ENCODE measurements at regions not wholly inside any gene's neighbourhood (a gene's known extent, or its start where the extent isn't known, plus 50 kb on each side); places are given as distances from the start of the nearest gene placed in this dataset.

- TF ChIP-seq EZH2phosphoT487 (conservative IDR thresholded peaks at IDR 0.05; ENCODE audit: low read length) (no peak), CTCF (IDR thresholded peaks at IDR 0.05; ENCODE audit: insufficient read depth, low read length, poor library complexity, severe bottlenecking) (no peak)
These were observed 58.2 kb upstream of the PLD5 start for GRCh38 chr1:242582669-242583068.

GRCh38 chr1:242579528-242580235, 55.2 kb upstream of the PLD5 start:
- Histone ChIP-seq H4K20me1 (ENCODE audit: low read depth, low read length) (no peaks in the 10 kb centered on the region), H3K79me2 (ENCODE audit: insufficient read depth, low read length) (no peaks in the 10 kb centered on the region), H3K4me2 (ENCODE audit: low read depth, low read length, poor library complexity, severe bottlenecking) (no peak overlapping the region), H3K4me3 (ENCODE audit: insufficient read depth, low read length, poor library complexity, severe bottlenecking) (no peak overlapping the region), H3K27ac (ENCODE audit: low read depth, low read length) (no peak overlapping the region), H3K36me3 (ENCODE audit: low read length) (no peaks in the 10 kb centered on the region), H3F3A (ENCODE audit: insufficient read depth) (no peaks in the 10 kb centered on the region), H3K9me2 (replicated peaks; ENCODE audit: insufficient read depth, low read length) (no peaks in the 10 kb centered on the region), H3K9me3 (ENCODE audit: insufficient read depth, low read length) (no peaks in the 10 kb centered on the region), H3K27me3 (ENCODE audit: low read length) (no peaks in the 10 kb centered on the region), H2AFZ (ENCODE audit: low read depth, low read length, severe bottlenecking) (no peak overlapping the region), H3K9ac (ENCODE audit: low read length) (no peak overlapping the region)
- TF ChIP-seq EZH2phosphoT487 (conservative IDR thresholded peaks at IDR 0.05; ENCODE audit: low read length) = no peak
- no peak for TF ChIP-seq CTCF (IDR thresholded peaks at IDR 0.05; ENCODE audit: insufficient read depth, low read length, poor library complexity, severe bottlenecking)

More at GRCh38 chr1:242582669-242583068, 58.2 kb upstream of the PLD5 start:
- Histone ChIP-seq H4K20me1 (ENCODE audit: low read depth, low read length) (no peaks in the 10 kb centered on the region), H3K4me3 (ENCODE audit: insufficient read depth, low read length, poor library complexity, severe bottlenecking) (no peak overlapping the region), H3K9ac (ENCODE audit: low read length) (no peak overlapping the region), H3K4me2 (ENCODE audit: low read depth, low read length, poor library complexity, severe bottlenecking) (no peak overlapping the region), H2AFZ (ENCODE audit: low read depth, low read length, severe bottlenecking) (no peak overlapping the region), H3K27ac (ENCODE audit: low read depth, low read length) (no peak overlapping the region), H3K36me3 (ENCODE audit: low read length) (no peaks in the 10 kb centered on the region), H3K79me2 (ENCODE audit: insufficient read depth, low read length) (no peaks in the 10 kb centered on the region), H3F3A (ENCODE audit: insufficient read depth) (no peaks in the 10 kb centered on the region), H3K27me3 (ENCODE audit: low read length) (no peaks in the 10 kb centered on the region), H3K9me3 (ENCODE audit: insufficient read depth, low read length) (no peaks in the 10 kb centered on the region), H3K9me2 (replicated peaks; ENCODE audit: insufficient read depth, low read length) (no peaks in the 10 kb centered on the region)

All from SU-DHL-6 (cell line).